Cardiac fibroblast (primary cell): ENCODE measurements at regions not wholly inside any gene's neighbourhood (a gene's known extent, or its start where the extent isn't known, plus 50 kb on each side); places are given as distances from the start of the nearest gene placed in this dataset.

Experiments used
- DNase-seq, 2 donors: peaks; one replicate each; pipeline versions ENCODE4 v3.0.0 to v3.0.0-alpha.2; 2010; ENCODE audit warnings: low read depth in 2 of 2
- H3K4me3 ChIP-seq, 2 donors: replicated peaks in 1 of 2; 1 replicate in 1 of 2; 2 replicates in 1 of 2; pipeline ENCODE4 v1.5.1; 2011; ENCODE audit warnings: low read depth in 2 of 2, low read length in 2 of 2, mild to moderate bottlenecking in 2 of 2, moderate library complexity in 1 of 2
- TF ChIP-seq, protein P1 (sequence below): IDR thresholded peaks from one replicate; pipeline ENCODE4 v1.5.1; 2011; ENCODE audit warnings: low read depth, mild to moderate bottlenecking, low read length, inconsistent platforms

- no peak overlapping the region for H3K4me3 ChIP-seq
- TF ChIP-seq, protein P1, sequence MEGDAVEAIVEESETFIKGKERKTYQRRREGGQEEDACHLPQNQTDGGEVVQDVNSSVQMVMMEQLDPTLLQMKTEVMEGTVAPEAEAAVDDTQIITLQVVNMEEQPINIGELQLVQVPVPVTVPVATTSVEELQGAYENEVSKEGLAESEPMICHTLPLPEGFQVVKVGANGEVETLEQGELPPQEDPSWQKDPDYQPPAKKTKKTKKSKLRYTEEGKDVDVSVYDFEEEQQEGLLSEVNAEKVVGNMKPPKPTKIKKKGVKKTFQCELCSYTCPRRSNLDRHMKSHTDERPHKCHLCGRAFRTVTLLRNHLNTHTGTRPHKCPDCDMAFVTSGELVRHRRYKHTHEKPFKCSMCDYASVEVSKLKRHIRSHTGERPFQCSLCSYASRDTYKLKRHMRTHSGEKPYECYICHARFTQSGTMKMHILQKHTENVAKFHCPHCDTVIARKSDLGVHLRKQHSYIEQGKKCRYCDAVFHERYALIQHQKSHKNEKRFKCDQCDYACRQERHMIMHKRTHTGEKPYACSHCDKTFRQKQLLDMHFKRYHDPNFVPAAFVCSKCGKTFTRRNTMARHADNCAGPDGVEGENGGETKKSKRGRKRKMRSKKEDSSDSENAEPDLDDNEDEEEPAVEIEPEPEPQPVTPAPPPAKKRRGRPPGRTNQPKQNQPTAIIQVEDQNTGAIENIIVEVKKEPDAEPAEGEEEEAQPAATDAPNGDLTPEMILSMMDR: no peak
- DNase-seq: peak in 1 of 2 donors; percentile 51
Observed at GRCh38 chr17:83144421-83145357, 65.3 kb downstream of the METRNL start.

- no peak for DNase-seq
- H3K4me3 ChIP-seq: no peak overlapping the region
- TF ChIP-seq, protein P1: no peak
Observed at GRCh38 chr17:83145358-83145738, 65.9 kb downstream of the METRNL start.

DNA sequence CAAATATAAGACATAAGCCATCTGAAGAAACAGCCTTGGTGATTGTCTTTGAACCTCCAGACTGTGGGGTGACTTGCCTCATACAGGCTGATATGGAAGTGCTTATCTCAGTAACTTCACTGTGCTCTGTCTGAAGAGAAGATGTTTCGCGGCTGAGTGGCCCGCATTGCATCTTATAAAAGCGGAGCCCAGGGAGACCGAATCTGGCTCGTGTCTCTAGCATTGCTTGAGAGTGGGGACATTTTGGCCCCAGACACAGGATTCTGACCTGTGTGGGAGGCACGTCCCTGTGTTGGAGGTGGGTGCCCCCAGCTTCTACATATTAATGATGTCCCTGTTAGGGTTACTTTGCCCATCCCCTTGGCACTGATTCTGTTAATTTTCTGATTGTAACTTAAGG, 66.4 kb downstream of the METRNL start:
- H3K4me3 ChIP-seq: no peak overlapping the region
- TF ChIP-seq, protein P1: no peak

GRCh38 chr17:83146347-83146746, 66.9 kb downstream of the METRNL start:
- TF ChIP-seq, protein P1: no peak
- DNase-seq: no peak
- H3K4me3 ChIP-seq: no peak overlapping the region

More for the DNA sequence above, 66.4 kb downstream of the METRNL start:
- DNase-seq: no peak

DNA sequence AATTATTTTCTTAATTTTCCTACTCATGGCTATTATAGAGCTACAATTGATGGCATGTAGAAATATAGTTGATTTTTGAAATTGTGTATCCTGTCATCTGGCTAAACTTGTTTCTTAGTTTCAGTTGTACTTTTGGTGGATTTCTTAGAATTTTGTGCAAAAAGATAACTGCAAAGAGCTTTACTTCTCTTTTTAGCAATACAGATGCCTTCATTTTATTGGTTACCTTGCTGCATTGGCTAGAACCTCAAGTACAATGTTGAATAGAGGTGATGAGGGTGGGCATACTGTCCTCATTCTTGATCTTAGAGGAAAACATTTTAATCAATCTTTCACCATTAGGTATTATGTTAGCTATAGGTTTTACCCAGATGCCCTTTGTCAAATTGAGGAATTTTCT, 67.9 kb downstream of the METRNL start:
- H3K4me3 ChIP-seq: no peak overlapping the region
- no peak for DNase-seq
- TF ChIP-seq, protein P1: no peak

DNA sequence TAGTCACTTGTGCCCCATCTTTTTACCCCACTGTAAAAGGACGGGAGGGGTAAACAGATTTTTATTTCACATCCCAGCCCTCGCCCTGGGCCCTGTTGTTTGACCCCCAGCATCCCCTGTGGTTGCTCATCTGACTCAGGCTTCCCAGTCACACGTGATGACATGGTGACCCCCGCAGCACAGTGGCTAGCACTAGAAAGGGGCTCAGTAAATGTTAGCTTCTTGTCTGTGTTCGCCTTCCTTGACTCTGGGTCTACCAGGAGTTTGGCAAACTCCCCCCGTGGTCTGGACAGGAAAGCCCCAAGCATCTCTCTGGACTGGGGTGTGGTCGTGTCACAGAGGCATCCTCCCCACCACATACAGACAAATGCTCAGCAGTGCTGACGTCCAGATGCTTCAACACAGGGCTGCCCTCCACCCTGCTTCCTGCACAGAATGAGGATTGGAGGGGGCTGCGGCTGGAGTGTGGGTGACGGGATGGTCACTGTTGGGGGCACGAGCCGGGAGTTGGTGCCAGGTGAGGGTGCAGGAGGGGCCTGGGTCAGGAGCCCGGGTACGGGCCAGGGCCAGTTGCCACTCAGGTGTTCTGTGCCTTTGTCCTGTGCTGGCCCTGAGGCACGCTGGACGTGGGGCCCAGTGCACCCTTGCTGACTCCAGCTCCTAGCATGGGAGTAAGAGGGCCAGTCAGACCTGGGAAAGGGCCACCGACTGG, 69.1 kb downstream of the METRNL start:
- TF ChIP-seq, protein P1: no peak
- DNase-seq: no peak
- H3K4me3 ChIP-seq: no peak overlapping the region
